GM12891 (cell line): ENCODE measurements at regions not wholly inside any gene's neighbourhood (a gene's known extent, or its start where the extent isn't known, plus 50 kb on each side); places are given as distances from the start of the nearest gene placed in this dataset.

Experiments used
- POLR2A ChIP-seq: IDR thresholded peaks from 2 replicates; pipeline ENCODE4 v1.6.1; 2011; ENCODE audit warnings: low read depth, low read length, control low read depth
- POLR2AphosphoS5 ChIP-seq: IDR thresholded peaks from 2 replicates; pipeline ENCODE4 v1.6.1; 2011; ENCODE audit warnings: low read depth, low read length, control low read depth
- SPI1 ChIP-seq: IDR thresholded peaks from 2 replicates; pipeline ENCODE4 v1.6.1; 2011; ENCODE audit warnings: low read depth, low read length, control low read depth
- TAF1 ChIP-seq: IDR thresholded peaks from 2 replicates; pipeline ENCODE4 v1.6.1; 2011; ENCODE audit warnings: low read depth, low read length, control low read depth

GRCh38 chr10:93206652-93207051 is 133.0 kb downstream of the CYP26A1 start:
- TF ChIP-seq SPI1 (no peak), POLR2A (no peak), TAF1 (no peak), POLR2AphosphoS5 (no peak)
